ENCODE measurements at regions not wholly inside any gene's neighbourhood (a gene's known extent, or its start where the extent isn't known, plus 50 kb on each side); places are given as distances from the start of the nearest gene placed in this dataset.

- TF ChIP-seq CTCF (IDR thresholded peaks at IDR 0.05 in 8 of 11, conservative IDR thresholded peaks at IDR 0.05 in 3 of 11): no peak
- no peak for TF ChIP-seq POLR2A (IDR thresholded peaks at IDR 0.05)
Measured at GRCh38 chr12:125249932-125250331, 184.7 kb downstream of the AACS start.
